ENCODE measurements at regions not wholly inside any gene's neighbourhood (a gene's known extent, or its start where the extent isn't known, plus 50 kb on each side); places are given as distances from the start of the nearest gene placed in this dataset.

GRCh38 chr18:67376372-67376771, 140.1 kb downstream of the DSEL start:
- TF ChIP-seq EZH2phosphoT487 (IDR thresholded peaks at IDR 0.05; ENCODE audit: borderline replicate concordance, low read length): no peak
- TF ChIP-seq, protein P1, sequence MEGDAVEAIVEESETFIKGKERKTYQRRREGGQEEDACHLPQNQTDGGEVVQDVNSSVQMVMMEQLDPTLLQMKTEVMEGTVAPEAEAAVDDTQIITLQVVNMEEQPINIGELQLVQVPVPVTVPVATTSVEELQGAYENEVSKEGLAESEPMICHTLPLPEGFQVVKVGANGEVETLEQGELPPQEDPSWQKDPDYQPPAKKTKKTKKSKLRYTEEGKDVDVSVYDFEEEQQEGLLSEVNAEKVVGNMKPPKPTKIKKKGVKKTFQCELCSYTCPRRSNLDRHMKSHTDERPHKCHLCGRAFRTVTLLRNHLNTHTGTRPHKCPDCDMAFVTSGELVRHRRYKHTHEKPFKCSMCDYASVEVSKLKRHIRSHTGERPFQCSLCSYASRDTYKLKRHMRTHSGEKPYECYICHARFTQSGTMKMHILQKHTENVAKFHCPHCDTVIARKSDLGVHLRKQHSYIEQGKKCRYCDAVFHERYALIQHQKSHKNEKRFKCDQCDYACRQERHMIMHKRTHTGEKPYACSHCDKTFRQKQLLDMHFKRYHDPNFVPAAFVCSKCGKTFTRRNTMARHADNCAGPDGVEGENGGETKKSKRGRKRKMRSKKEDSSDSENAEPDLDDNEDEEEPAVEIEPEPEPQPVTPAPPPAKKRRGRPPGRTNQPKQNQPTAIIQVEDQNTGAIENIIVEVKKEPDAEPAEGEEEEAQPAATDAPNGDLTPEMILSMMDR (IDR thresholded peaks at IDR 0.05; ENCODE audit: low read depth, low read length, poor library complexity, severe bottlenecking): no peak
- H3K27me3 ChIP-seq (ENCODE audit: control insufficient read depth, low read length): no peaks in the 10 kb centered on the region
- no peaks in the 10 kb centered on the region for H3F3A ChIP-seq (ENCODE audit: control insufficient read depth, insufficient read depth)
- no peaks in the 10 kb centered on the region for H3K9me3 ChIP-seq (ENCODE audit: control insufficient read depth, insufficient read depth, low read length)
- H3K4me3 ChIP-seq (ENCODE audit: low read length): no peak overlapping the region
- no peak overlapping the region for H3K4me2 ChIP-seq (ENCODE audit: low read length)
- H3K36me3 ChIP-seq (ENCODE audit: control insufficient read depth, low read length): no peaks in the 10 kb centered on the region
- no peaks in the 10 kb centered on the region for H4K20me1 ChIP-seq (ENCODE audit: control insufficient read depth, insufficient read depth, low read depth, low read length)
- H3K9me2 ChIP-seq (replicated peaks; ENCODE audit: control insufficient read depth, low read length): no peaks in the 10 kb centered on the region
- H3K79me2 ChIP-seq (ENCODE audit: control insufficient read depth, low read length): no peaks in the 10 kb centered on the region
- no peaks in the 10 kb centered on the region for H3K4me1 ChIP-seq (ENCODE audit: control insufficient read depth, low read length)
- H3K27ac ChIP-seq (ENCODE audit: low read depth, low read length): no peak overlapping the region

GRCh38 chr18:67373636-67374035, 142.9 kb downstream of the DSEL start:
- Histone ChIP-seq H3K4me2 (ENCODE audit: low read length) (no peak overlapping the region), H3K4me3 (ENCODE audit: low read length) (no peak overlapping the region), H3K27me3 (ENCODE audit: control insufficient read depth, low read length) (no peaks in the 10 kb centered on the region), H4K20me1 (ENCODE audit: control insufficient read depth, insufficient read depth, low read depth, low read length) (no peaks in the 10 kb centered on the region), H3K9me2 (replicated peaks; ENCODE audit: control insufficient read depth, low read length) (no peaks in the 10 kb centered on the region), H3K79me2 (ENCODE audit: control insufficient read depth, low read length) (no peaks in the 10 kb centered on the region), H3K4me1 (ENCODE audit: control insufficient read depth, low read length) (no peaks in the 10 kb centered on the region), H3K36me3 (ENCODE audit: control insufficient read depth, low read length) (no peaks in the 10 kb centered on the region), H3F3A (ENCODE audit: control insufficient read depth, insufficient read depth) (no peaks in the 10 kb centered on the region), H3K9me3 (ENCODE audit: control insufficient read depth, insufficient read depth, low read length) (no peaks in the 10 kb centered on the region), H3K27ac (ENCODE audit: low read depth, low read length) (no peak overlapping the region)
- TF ChIP-seq, protein P1 (IDR thresholded peaks at IDR 0.05; ENCODE audit: low read depth, low read length, poor library complexity, severe bottlenecking): no peak
- TF ChIP-seq EZH2phosphoT487 (IDR thresholded peaks at IDR 0.05; ENCODE audit: borderline replicate concordance, low read length): no peak

- H3K27me3 ChIP-seq (ENCODE audit: control insufficient read depth, low read length): no peaks in the 10 kb centered on the region
- no peaks in the 10 kb centered on the region for H3K36me3 ChIP-seq (ENCODE audit: control insufficient read depth, low read length)
- no peak overlapping the region for H3K4me3 ChIP-seq (ENCODE audit: low read length)
- H3K79me2 ChIP-seq (ENCODE audit: control insufficient read depth, low read length): no peaks in the 10 kb centered on the region
- H3K9me3 ChIP-seq (ENCODE audit: control insufficient read depth, insufficient read depth, low read length): no peaks in the 10 kb centered on the region
- H3K4me2 ChIP-seq (ENCODE audit: low read length): no peak overlapping the region
- no peak overlapping the region for H3K27ac ChIP-seq (ENCODE audit: low read depth, low read length)
- H4K20me1 ChIP-seq (ENCODE audit: control insufficient read depth, insufficient read depth, low read depth, low read length): no peaks in the 10 kb centered on the region
- H3K4me1 ChIP-seq (ENCODE audit: control insufficient read depth, low read length): no peaks in the 10 kb centered on the region
- no peaks in the 10 kb centered on the region for H3F3A ChIP-seq (ENCODE audit: control insufficient read depth, insufficient read depth)
- no peaks in the 10 kb centered on the region for H3K9me2 ChIP-seq (replicated peaks; ENCODE audit: control insufficient read depth, low read length)
- TF ChIP-seq, protein P1 (IDR thresholded peaks at IDR 0.05; ENCODE audit: low read depth, low read length, poor library complexity, severe bottlenecking): no peak
- TF ChIP-seq EZH2phosphoT487 (IDR thresholded peaks at IDR 0.05; ENCODE audit: borderline replicate concordance, low read length): no peak
These were observed 149.0 kb downstream of the DSEL start for GRCh38 chr18:67367540-67367939.

GRCh38 chr18:67363694-67364093, 152.8 kb downstream of the DSEL start:
- H3K9me2 ChIP-seq (replicated peaks; ENCODE audit: control insufficient read depth, low read length): no peaks in the 10 kb centered on the region
- H3K4me1 ChIP-seq (ENCODE audit: control insufficient read depth, low read length): no peaks in the 10 kb centered on the region
- TF ChIP-seq, protein P1 (IDR thresholded peaks at IDR 0.05; ENCODE audit: low read depth, low read length, poor library complexity, severe bottlenecking): no peak
- TF ChIP-seq EZH2phosphoT487 (IDR thresholded peaks at IDR 0.05; ENCODE audit: borderline replicate concordance, low read length): no peak
- no peaks in the 10 kb centered on the region for H3K27me3 ChIP-seq (ENCODE audit: control insufficient read depth, low read length)
- H3K9me3 ChIP-seq (ENCODE audit: control insufficient read depth, insufficient read depth, low read length): no peaks in the 10 kb centered on the region; the same call in 1 of the 2 replicates
- H3K4me3 ChIP-seq (ENCODE audit: low read length): no peak overlapping the region
- H3K27ac ChIP-seq (ENCODE audit: low read depth, low read length): no peak overlapping the region
- H3F3A ChIP-seq (ENCODE audit: control insufficient read depth, insufficient read depth): no peaks in the 10 kb centered on the region
- no peaks in the 10 kb centered on the region for H4K20me1 ChIP-seq (ENCODE audit: control insufficient read depth, insufficient read depth, low read depth, low read length)
- H3K4me2 ChIP-seq (ENCODE audit: low read length): no peak overlapping the region
- H3K79me2 ChIP-seq (ENCODE audit: control insufficient read depth, low read length): no peaks in the 10 kb centered on the region
- H3K36me3 ChIP-seq (ENCODE audit: control insufficient read depth, low read length): no peaks in the 10 kb centered on the region
